GM23338 (cell line): ENCODE measurements at regions not wholly inside any gene's neighbourhood (a gene's known extent, or its start where the extent isn't known, plus 50 kb on each side); places are given as distances from the start of the nearest gene placed in this dataset.

Experiments used
- CREB1 ChIP-seq: fragments of 250-450 bp; sonication (Bioruptor Pico); IDR thresholded peaks from 2 replicates; pipeline ENCODE4 v1.5.0; 2020; ENCODE audit warnings: low read depth, mild to moderate bottlenecking, moderate library complexity
- ETS1 ChIP-seq: IDR thresholded peaks from 2 replicates; pipeline ENCODE4 v1.6.1; 2016; ENCODE audit warnings: antibody characterized with exemption
- EZH2 ChIP-seq: fragments of 200-600 bp; sonication (generic); IDR thresholded peaks from one replicate; pipeline ENCODE4 v1.8.0; 2017; ENCODE audit warnings: antibody characterized with exemption, mild to moderate bottlenecking, low read depth; ENCODE audit not compliant: unreplicated experiment
- EZH2phosphoT487 ChIP-seq: fragments of 200-600 bp; sonication (generic); IDR thresholded peaks from one replicate; pipeline ENCODE4 v1.8.1; 2018; ENCODE audit warnings: antibody characterized with exemption; ENCODE audit not compliant: unreplicated experiment
- POLR2AphosphoS5 ChIP-seq: IDR thresholded peaks from 2 replicates; pipeline ENCODE4 v1.6.1; 2016; ENCODE audit warnings: antibody characterized with exemption, low read depth
- STAT1 ChIP-seq: IDR thresholded peaks from one replicate; pipeline ENCODE4 v1.6.1; 2016; ENCODE audit warnings: antibody characterized with exemption; ENCODE audit not compliant: unreplicated experiment
- TF ChIP-seq, protein P1 (sequence below), 2 experiments: fragments of 200-600 bp in 1 of 2; sonication (generic) in 1 of 2; conservative IDR thresholded peaks; 2 replicates each; pipeline versions ENCODE4 v1.5.1 to v1.6.1; 2016 to 2017; ENCODE audit warnings: antibody characterized with exemption in 2 of 2, low read depth in 2 of 2, mild to moderate bottlenecking in 2 of 2, moderate library complexity in 1 of 2
- TF ChIP-seq, protein P2 (sequence below): IDR thresholded peaks from one replicate; pipeline ENCODE4 v1.6.1; 2018; ENCODE audit warnings: antibody characterized with exemption; ENCODE audit not compliant: unreplicated experiment

DNA sequence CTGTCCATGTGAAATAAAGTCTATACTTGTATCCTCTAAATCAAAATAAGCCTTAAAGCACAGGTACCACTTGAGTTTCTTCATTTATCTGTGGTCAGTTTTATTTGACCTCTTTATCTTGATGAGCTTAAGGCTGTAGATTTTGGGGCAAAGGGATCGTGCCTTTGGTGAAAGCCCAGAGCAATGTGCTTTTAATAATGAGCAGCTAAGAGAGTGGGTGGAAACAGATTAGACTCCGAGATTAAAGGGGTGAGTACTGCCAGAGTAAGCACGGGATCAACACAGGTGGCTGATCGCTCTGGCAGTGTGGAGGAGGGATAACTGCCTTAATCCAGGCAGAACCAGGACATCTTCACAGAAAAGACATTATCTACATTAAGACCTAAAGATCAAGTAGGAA, 280.4 kb downstream of the TDRD15 start:
- TF ChIP-seq, protein P1, sequence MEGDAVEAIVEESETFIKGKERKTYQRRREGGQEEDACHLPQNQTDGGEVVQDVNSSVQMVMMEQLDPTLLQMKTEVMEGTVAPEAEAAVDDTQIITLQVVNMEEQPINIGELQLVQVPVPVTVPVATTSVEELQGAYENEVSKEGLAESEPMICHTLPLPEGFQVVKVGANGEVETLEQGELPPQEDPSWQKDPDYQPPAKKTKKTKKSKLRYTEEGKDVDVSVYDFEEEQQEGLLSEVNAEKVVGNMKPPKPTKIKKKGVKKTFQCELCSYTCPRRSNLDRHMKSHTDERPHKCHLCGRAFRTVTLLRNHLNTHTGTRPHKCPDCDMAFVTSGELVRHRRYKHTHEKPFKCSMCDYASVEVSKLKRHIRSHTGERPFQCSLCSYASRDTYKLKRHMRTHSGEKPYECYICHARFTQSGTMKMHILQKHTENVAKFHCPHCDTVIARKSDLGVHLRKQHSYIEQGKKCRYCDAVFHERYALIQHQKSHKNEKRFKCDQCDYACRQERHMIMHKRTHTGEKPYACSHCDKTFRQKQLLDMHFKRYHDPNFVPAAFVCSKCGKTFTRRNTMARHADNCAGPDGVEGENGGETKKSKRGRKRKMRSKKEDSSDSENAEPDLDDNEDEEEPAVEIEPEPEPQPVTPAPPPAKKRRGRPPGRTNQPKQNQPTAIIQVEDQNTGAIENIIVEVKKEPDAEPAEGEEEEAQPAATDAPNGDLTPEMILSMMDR (conservative IDR thresholded peaks at IDR 0.05; ENCODE audit: low read depth in 2 of 2), result no peak
- TF ChIP-seq EZH2 (no peak), EZH2phosphoT487 (no peak), STAT1 (no peak), CREB1 (no peak), POLR2AphosphoS5 (no peak), ETS1 (no peak)
- TF ChIP-seq, protein P2, sequence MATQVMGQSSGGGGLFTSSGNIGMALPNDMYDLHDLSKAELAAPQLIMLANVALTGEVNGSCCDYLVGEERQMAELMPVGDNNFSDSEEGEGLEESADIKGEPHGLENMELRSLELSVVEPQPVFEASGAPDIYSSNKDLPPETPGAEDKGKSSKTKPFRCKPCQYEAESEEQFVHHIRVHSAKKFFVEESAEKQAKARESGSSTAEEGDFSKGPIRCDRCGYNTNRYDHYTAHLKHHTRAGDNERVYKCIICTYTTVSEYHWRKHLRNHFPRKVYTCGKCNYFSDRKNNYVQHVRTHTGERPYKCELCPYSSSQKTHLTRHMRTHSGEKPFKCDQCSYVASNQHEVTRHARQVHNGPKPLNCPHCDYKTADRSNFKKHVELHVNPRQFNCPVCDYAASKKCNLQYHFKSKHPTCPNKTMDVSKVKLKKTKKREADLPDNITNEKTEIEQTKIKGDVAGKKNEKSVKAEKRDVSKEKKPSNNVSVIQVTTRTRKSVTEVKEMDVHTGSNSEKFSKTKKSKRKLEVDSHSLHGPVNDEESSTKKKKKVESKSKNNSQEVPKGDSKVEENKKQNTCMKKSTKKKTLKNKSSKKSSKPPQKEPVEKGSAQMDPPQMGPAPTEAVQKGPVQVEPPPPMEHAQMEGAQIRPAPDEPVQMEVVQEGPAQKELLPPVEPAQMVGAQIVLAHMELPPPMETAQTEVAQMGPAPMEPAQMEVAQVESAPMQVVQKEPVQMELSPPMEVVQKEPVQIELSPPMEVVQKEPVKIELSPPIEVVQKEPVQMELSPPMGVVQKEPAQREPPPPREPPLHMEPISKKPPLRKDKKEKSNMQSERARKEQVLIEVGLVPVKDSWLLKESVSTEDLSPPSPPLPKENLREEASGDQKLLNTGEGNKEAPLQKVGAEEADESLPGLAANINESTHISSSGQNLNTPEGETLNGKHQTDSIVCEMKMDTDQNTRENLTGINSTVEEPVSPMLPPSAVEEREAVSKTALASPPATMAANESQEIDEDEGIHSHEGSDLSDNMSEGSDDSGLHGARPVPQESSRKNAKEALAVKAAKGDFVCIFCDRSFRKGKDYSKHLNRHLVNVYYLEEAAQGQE, result no peak
